Ovary (tissue), 7 donors: ENCODE measurements at regions not wholly inside any gene's neighbourhood (a gene's known extent, or its start where the extent isn't known, plus 50 kb on each side); places are given as distances from the start of the nearest gene placed in this dataset.

ENCODE experiments used
- DNase-seq, 5 donors: peaks; one replicate each; pipeline ENCODE4 v3.0.0-alpha.2; 2019 to 2020
- H3K27ac ChIP-seq, 2 donors: fragments of 200-600 bp; one replicate each; pipeline versions ENCODE4 v1.5.1 to v1.8.0; 2019 to 2022
- H3K27me3 ChIP-seq: fragments of 200-600 bp; one replicate; pipeline ENCODE4 v1.8.0; 2022
- H3K36me3 ChIP-seq: fragments of 200-600 bp; sonication (generic); one replicate; pipeline ENCODE4 v1.5.1; 2019
- H3K4me1 ChIP-seq: one replicate; pipeline ENCODE4 v1.8.1; 2013; ENCODE audit warnings: mild to moderate bottlenecking, moderate library complexity; ENCODE audit not compliant: insufficient read depth
- H3K4me3 ChIP-seq: fragments of 200-600 bp; sonication (generic); one replicate; pipeline ENCODE4 v1.5.1; 2017
- H3K9me3 ChIP-seq, 2 donors: fragments of 200-600 bp in 1 of 2; sonication (generic) in 1 of 2; one replicate each; pipeline versions ENCODE4 v1.5.1 to v1.8.1; 2013 to 2019; ENCODE audit warnings: mild to moderate bottlenecking in 1 of 2, moderate library complexity in 1 of 2
- CTCF ChIP-seq, 3 donors: fragments of 450-650 bp in 2 of 3; fragments of 200-600 bp in 1 of 3; IDR thresholded peaks; one replicate each; pipeline versions ENCODE4 v1.5.1 to v1.8.0; 2016 to 2022; ENCODE audit warnings: antibody characterized with exemption in 3 of 3, mild to moderate bottlenecking in 1 of 3
- EP300 ChIP-seq: sonication (generic); formaldehyde crosslinking; IDR thresholded peaks from one replicate; pipeline ENCODE4 v1.6.1; 2017; ENCODE audit warnings: antibody characterized with exemption
- POLR2A ChIP-seq: fragments of 450-650 bp; IDR thresholded peaks from one replicate; pipeline ENCODE4 v1.6.1; 2017; ENCODE audit warnings: antibody characterized with exemption, mild to moderate bottlenecking, moderate library complexity
- WGBS, 3 donors: extraction: QIAGEN DNeasy Blood & Tissue Kit in 1 of 3; methylation state at CpG; one replicate each; pipeline versions ENCODE4 v1.1.5 to v1.1.7; 2013 to 2017; 5-methylcytosine and 5-hydroxymethylcytosine counted together
- intact Hi-C, 4 donors: fragments of 100-400 bp; cut with DNase I; formaldehyde crosslinking; loops; one replicate each; pipeline versions ENCODE4 v1.11.0 to v1.15.1; 2022 to 2023
- donor health status: DM: no; HTN: no; CAD: no; lungs with moderate emphysema.
- donor health status: DM: no; HTN: no; CAD: no.
- donor health status: Bipolar disorder and iron deficiency.
- donor health status: DM: no; HTN: no; CAD: no.
- donor health status: DM: yes; HTN: yes; CAD: no.

DNA sequence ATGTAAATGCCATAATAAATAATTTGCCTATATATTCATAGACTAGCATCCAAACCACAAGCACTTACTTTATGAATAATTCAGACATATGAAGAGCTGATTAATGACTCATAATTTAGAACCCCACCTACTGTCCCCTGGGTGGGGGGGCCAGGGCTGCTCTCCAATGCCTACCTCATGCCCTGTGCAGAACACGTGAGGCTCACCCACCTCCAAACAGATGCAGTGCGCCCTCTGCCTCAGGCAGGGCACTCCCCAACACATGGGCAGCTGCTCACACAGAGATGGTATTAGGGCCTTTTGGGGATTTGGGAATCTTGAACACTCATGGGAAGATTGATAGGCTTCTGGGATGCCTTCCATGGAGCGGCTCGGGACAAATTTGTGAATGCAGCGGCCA lies 75.1 kb upstream of the INSIG1 start:
- Histone ChIP-seq H3K4me3 (no peak overlapping the region), H3K27ac (no peak overlapping the region), H3K36me3 (no peaks in the 10 kb centered on the region), H3K27me3 (no peaks in the 10 kb centered on the region), H3K9me3 (no peaks in the 10 kb centered on the region), H3K4me1 (no peaks in the 10 kb centered on the region)
- no peak for DNase-seq
- WGBS, 3 donors = 73 to 83% (median 75%) methylated on average over 5 of the region's 5 CpGs
- TF ChIP-seq EP300 (no peak), CTCF (IDR thresholded peaks at IDR 0.05) (no peak), POLR2A (no peak)
- intact Hi-C loops = no loop called here

DNA sequence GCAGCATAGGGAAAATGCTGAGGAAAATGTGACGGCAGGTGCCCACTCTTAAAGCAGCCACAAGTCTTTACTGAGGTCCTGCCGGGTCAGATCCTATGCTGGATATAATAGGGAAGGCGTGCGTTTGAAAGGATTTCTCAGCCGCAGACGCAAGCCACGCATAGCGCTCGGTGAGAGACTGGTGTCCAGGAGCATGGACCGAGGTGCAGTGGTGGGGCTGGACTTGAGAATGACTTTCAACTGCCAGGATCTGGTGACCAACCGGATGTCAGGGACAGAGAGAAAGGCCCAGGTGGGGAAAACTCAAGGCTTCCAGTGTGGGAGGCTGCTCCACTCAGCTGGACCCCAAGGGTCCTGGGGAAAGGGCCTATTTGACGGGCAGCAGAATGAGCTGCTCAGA lies 74.7 kb upstream of the INSIG1 start:
- intact Hi-C loops = no loop called here
- TF ChIP-seq CTCF (IDR thresholded peaks at IDR 0.05) (no peak), EP300 (no peak), POLR2A (no peak)
- Histone ChIP-seq H3K4me3 (no peak overlapping the region), H3K36me3 (no peaks in the 10 kb centered on the region), H3K9me3 (no peaks in the 10 kb centered on the region), H3K27me3 (no peaks in the 10 kb centered on the region), H3K4me1 (no peaks in the 10 kb centered on the region), H3K27ac (no peak overlapping the region)
- 80 to 88% (median 86%) methylated on average over 12 of the region's 12 CpGs for WGBS, 3 donors
- DNase-seq = no peak

- no peaks in the 10 kb centered on the region for H3K4me1 ChIP-seq
- H3K9me3 ChIP-seq = no peaks in the 10 kb centered on the region
- no peak overlapping the region for H3K4me3 ChIP-seq
- WGBS, 3 donors = 44 to 59% (median 51%) methylated on average over 3 of the region's 3 CpGs
- H3K36me3 ChIP-seq = no peaks in the 10 kb centered on the region
- no peaks in the 10 kb centered on the region for H3K27me3 ChIP-seq
- TF ChIP-seq CTCF (IDR thresholded peaks at IDR 0.05) (no peak), POLR2A (no peak), EP300 (no peak)
- intact Hi-C loops = no loop called here
- DNase-seq = no peak
- no peak overlapping the region for H3K27ac ChIP-seq
Observed at GRCh38 chr7:155223503-155223902, 74.2 kb upstream of the INSIG1 start.

DNA sequence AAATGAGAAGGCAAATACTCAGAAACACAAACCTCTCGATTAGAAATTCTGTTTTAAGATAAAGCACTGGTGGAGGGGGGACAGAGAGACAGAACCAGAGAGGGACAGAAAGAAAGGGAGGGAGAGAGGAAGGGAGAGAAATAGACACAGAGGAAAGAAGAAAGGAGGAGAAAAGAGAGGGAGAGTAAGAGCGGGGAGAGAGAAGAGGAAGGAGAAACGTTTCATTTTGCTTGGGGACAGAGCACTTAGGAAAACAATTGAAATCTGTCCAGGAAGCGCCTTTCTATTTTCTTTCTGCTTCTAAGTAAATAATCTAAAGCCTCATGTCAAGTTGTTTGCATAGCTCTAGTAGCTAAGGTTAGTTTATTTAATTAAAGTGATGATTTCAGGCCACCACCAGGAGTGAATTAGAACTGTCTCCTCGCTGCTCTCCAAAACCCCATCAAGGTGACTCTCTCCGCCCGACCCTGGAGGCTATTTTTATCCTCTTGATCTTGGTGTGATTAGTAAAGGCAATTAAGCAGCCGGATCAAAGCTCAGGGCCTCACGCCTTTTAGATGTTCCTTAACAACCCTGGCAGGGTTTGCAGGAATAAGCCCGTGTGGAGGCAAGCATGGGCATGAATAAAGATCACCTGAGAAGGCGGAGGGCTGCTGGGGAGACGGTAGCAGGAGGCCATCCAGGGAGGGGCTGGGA lies 73.4 kb upstream of the INSIG1 start:
- intact Hi-C loops = no loop called here
- DNase-seq = no peak
- Histone ChIP-seq H3K27ac (no peak overlapping the region), H3K36me3 (no peaks in the 10 kb centered on the region), H3K27me3 (no peaks in the 10 kb centered on the region), H3K9me3 (no peaks in the 10 kb centered on the region), H3K4me1 (no peaks in the 10 kb centered on the region), H3K4me3 (no peak overlapping the region)
- no peak for TF ChIP-seq CTCF (IDR thresholded peaks at IDR 0.05)
- no peak for TF ChIP-seq POLR2A
- no peak for TF ChIP-seq EP300
- WGBS, 3 donors = 46 to 58% (median 50%) methylated on average over 12 of the region's 12 CpGs
